Left lung (tissue), 4 donors: ENCODE measurements at regions not wholly inside any gene's neighbourhood (a gene's known extent, or its start where the extent isn't known, plus 50 kb on each side); places are given as distances from the start of the nearest gene placed in this dataset.
A peak's percentile ranks its signal among the peaks of the same experiment; 100 is the strongest.

ENCODE experiments used
- ATAC-seq: fragments of 200-7000 bp; cut with Tn5 transposase; one replicate; pipeline ENCODE4 v1.9.1; 2020; ENCODE audit warnings: moderate library complexity
- DNase-seq, 4 donors: peaks; one replicate each; pipeline ENCODE4 v3.0.0-alpha.2; 2013 to 2020
- H3K27ac ChIP-seq, 2 donors: fragments of 200-600 bp; sonication (generic) in 1 of 2; one replicate each; pipeline versions ENCODE4 v1.5.0 to v1.8.0; 2020 to 2021
- H3K27me3 ChIP-seq, 2 donors: fragments of 200-600 bp; sonication (generic) in 1 of 2; one replicate each; pipeline versions ENCODE4 v1.5.0 to v1.8.0; 2020 to 2021
- H3K36me3 ChIP-seq, 2 donors: fragments of 200-600 bp; sonication (generic) in 1 of 2; one replicate each; pipeline versions ENCODE4 v1.5.0 to v1.8.0; 2020 to 2021
- H3K4me1 ChIP-seq, 2 donors: fragments of 200-600 bp; one replicate each; pipeline ENCODE4 v1.8.0; 2021
- H3K4me3 ChIP-seq, 2 donors: fragments of 200-600 bp; sonication (generic) in 1 of 2; one replicate each; pipeline versions ENCODE4 v1.5.0 to v1.8.0; 2020 to 2021; ENCODE audit warnings: mild to moderate bottlenecking in 1 of 2
- H3K9me3 ChIP-seq, 2 donors: fragments of 200-600 bp; sonication (generic) in 1 of 2; one replicate each; pipeline versions ENCODE4 v1.5.0 to v1.8.0; 2020 to 2021
- intact Hi-C, 2 donors: fragments of 100-400 bp; cut with DNase I; formaldehyde crosslinking; loops; one replicate each; pipeline versions ENCODE4 v1.11.2 to v1.14.2; 2022
- TF ChIP-seq, protein P1 (sequence below), 2 donors: fragments of 200-600 bp; sonication (generic) in 1 of 2; IDR thresholded peaks; one replicate each; pipeline versions ENCODE4 v1.5.0 to v1.8.0; 2021; ENCODE audit warnings: antibody characterized with exemption in 2 of 2
- donor health status: DM: no; HTN: yes; CAD: no.
- donor health status: DM: no; HTN: no; CAD: no.

DNA sequence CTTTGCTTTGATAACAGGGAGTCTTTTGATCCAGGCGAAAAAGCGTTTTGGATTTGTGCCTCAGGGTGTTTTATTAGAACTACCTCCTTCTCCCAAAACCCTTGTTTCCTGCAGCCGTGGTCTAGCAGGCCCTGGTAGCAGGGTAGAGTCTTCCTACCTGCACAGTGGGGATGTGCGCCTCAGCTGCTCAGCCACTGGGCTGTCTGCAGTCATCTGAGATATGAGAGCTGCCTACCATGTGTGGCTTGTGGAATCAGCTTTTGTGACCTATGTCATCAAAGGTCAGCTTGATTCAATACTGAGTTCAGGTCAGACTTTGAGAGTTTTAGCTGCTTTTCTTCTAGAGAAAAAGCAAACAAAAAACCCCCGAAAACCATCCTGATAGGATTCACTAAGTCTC lies 279.5 kb downstream of the CLIC5 start:
- TF ChIP-seq, protein P1, sequence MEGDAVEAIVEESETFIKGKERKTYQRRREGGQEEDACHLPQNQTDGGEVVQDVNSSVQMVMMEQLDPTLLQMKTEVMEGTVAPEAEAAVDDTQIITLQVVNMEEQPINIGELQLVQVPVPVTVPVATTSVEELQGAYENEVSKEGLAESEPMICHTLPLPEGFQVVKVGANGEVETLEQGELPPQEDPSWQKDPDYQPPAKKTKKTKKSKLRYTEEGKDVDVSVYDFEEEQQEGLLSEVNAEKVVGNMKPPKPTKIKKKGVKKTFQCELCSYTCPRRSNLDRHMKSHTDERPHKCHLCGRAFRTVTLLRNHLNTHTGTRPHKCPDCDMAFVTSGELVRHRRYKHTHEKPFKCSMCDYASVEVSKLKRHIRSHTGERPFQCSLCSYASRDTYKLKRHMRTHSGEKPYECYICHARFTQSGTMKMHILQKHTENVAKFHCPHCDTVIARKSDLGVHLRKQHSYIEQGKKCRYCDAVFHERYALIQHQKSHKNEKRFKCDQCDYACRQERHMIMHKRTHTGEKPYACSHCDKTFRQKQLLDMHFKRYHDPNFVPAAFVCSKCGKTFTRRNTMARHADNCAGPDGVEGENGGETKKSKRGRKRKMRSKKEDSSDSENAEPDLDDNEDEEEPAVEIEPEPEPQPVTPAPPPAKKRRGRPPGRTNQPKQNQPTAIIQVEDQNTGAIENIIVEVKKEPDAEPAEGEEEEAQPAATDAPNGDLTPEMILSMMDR (IDR thresholded peaks at IDR 0.05): no peak
- DNase-seq: no peak
- no peak for ATAC-seq
- Histone ChIP-seq H3K27ac (no peak overlapping the region), H3K4me3 (no peak overlapping the region), H3K4me1 (peaks cover 0 to 3% of the 10 kb centered on the region in 2 donors), H3K9me3 (no peaks in the 10 kb centered on the region), H3K27me3 (no peaks in the 10 kb centered on the region), H3K36me3 (no peaks in the 10 kb centered on the region)
- intact Hi-C loops: no loop called here

DNA sequence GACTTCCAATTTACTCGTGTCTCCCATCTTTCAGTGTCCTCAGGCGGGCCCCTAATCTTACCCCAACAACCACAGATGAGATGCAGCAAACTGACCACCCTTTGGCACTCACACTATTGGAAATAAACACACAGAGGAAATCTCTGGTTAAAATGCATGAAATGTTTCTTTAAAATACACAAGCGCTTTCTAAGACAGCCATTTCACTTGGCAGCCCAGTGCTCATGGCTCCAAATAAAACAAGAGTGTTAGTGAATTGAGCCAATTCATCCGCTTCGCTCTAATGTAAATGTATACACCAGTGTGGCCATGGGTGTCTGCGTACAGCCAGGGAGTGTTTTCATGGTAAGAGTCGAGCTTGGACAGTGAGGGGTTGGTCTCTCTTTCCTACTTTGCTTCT lies 282.9 kb downstream of the CLIC5 start:
- no peaks in the 10 kb centered on the region for H3K9me3 ChIP-seq
- DNase-seq: peak in 2 of 4 donors; percentile 56 to 58
- no peak overlapping the region for H3K4me3 ChIP-seq
- no peak overlapping the region for H3K27ac ChIP-seq
- no peaks in the 10 kb centered on the region for H3K4me1 ChIP-seq
- no peaks in the 10 kb centered on the region for H3K36me3 ChIP-seq
- ATAC-seq: no peak
- intact Hi-C loops: no loop called here
- TF ChIP-seq, protein P1 (IDR thresholded peaks at IDR 0.05): no peak
- H3K27me3 ChIP-seq: no peaks in the 10 kb centered on the region

DNA sequence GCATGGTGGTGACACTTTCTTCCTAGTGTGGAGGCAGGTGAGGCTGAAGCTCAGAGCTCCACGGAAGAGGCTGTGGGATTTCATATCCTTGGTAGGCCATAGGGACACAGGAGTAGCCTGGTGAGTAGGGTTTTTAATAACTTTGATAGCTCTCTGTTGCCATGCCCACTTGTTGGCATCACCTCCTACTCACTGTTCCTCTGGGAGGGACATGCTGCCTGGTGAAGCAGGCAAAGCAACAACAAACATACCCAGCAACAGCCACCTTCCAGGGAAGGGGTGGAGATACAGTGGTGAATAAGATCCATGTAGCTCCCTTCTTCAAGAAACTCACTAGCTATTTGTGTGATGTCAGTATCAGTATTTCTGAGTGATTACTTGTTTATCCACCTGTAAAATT lies 285.4 kb downstream of the CLIC5 start:
- H3K4me1 ChIP-seq: no peaks in the 10 kb centered on the region
- intact Hi-C loops: no loop called here
- no peaks in the 10 kb centered on the region for H3K36me3 ChIP-seq
- no peaks in the 10 kb centered on the region for H3K9me3 ChIP-seq
- no peaks in the 10 kb centered on the region for H3K27me3 ChIP-seq
- ATAC-seq (no peak), DNase-seq (no peak)
- no peak overlapping the region for H3K4me3 ChIP-seq
- no peak overlapping the region for H3K27ac ChIP-seq
- TF ChIP-seq, protein P1 (IDR thresholded peaks at IDR 0.05): no peak

DNA sequence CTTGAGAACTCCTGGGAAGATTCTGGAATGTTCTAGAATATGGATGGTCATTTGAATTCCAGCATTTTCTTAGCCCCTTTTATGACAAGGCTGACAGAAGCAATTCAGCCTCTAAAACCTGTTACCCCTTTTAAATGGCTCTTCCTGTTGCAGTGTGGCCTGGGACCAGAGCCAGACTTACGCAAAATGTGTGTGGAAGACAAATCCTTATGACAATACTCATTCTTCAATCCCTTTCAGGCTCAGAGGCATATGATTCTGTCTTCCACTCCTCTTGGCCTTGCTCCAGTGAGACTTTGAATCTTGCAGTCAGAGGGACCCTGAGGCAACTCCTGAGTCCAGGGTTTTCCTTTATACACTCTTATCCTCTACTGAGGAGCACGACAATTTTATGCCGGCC lies 287.0 kb downstream of the CLIC5 start:
- H3K4me3 ChIP-seq: no peak overlapping the region
- TF ChIP-seq, protein P1 (IDR thresholded peaks at IDR 0.05): no peak
- H3K4me1 ChIP-seq: no peaks in the 10 kb centered on the region
- intact Hi-C loops: no loop called here
- H3K27ac ChIP-seq: no peak overlapping the region
- no peaks in the 10 kb centered on the region for H3K27me3 ChIP-seq
- no peaks in the 10 kb centered on the region for H3K36me3 ChIP-seq
- DNase-seq (peak in 2 of 4 donors; percentile 53 to 75), ATAC-seq (no peak)
- no peaks in the 10 kb centered on the region for H3K9me3 ChIP-seq

DNA sequence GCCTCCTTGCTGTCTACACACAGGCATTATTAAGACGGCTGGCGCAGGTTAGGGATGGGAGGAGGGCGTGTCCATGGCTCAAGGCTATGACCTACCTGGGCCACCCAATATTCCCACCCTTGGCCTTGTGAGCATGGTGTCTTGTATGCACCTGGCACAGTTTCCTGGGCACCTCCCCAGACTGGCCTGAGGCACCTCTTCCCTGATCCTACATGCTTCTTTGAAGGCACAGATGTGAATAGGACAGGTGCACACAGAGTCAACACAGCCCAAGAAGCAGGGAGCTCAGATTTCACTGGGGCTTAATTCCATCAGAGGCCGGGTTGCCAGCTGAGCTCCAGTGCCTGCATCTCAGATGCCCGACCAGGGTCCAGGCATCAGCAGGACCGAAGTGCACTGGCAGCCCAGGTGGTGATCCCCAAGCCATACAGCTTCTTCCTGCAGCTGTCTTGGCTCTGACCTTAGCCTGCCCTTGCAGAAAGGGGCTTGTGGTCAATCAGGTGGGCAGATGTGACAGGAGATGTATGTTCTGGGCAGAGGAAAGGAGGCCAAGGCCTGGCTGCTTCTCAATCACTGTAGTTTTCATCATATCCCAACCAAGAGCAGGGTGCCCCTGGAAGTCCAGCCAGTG lies 287.7 kb downstream of the CLIC5 start:
- Histone ChIP-seq H3K36me3 (no peaks in the 10 kb centered on the region), H3K27ac (no peak overlapping the region), H3K4me3 (no peak overlapping the region), H3K4me1 (no peaks in the 10 kb centered on the region), H3K9me3 (peaks cover 0 to 5% of the 10 kb centered on the region in 2 donors), H3K27me3 (no peaks in the 10 kb centered on the region)
- ATAC-seq (no peak), DNase-seq (no peak)
- TF ChIP-seq, protein P1 (IDR thresholded peaks at IDR 0.05): no peak
- intact Hi-C loops: no loop called here
